Prostate gland (tissue), 2 donors: ENCODE measurements at regions not wholly inside any gene's neighbourhood (a gene's known extent, or its start where the extent isn't known, plus 50 kb on each side); places are given as distances from the start of the nearest gene placed in this dataset.
"Not testable (repeated sequence)": the region's sequence is repeated elsewhere in the genome, so short reads cannot be mapped to it uniquely, and the experiment has no call there.

Experiments used
- DNase-seq: peaks from one replicate; pipeline ENCODE4 v3.0.0-alpha.2; 2019; ENCODE audit warnings: low spot score
- H3K27ac ChIP-seq, 2 donors: fragments of 200-600 bp; sonication (generic); 2 replicates each; pipeline ENCODE4 v1.5.1; 2017 to 2019
- H3K27me3 ChIP-seq: fragments of 200-600 bp; sonication (generic); replicated peaks from 2 replicates; pipeline ENCODE4 v1.5.1; 2019; ENCODE audit not compliant: insufficient read depth
- H3K36me3 ChIP-seq, 2 donors: fragments of 200-600 bp; sonication (generic); 1 replicate in 1 of 2; 2 replicates in 1 of 2; pipeline versions ENCODE4 v1.5.1 to v1.8.1; 2017 to 2019
- H3K4me1 ChIP-seq: fragments of 200-600 bp; sonication (generic); replicated peaks from 2 replicates; pipeline ENCODE4 v1.5.1; 2019
- H3K4me3 ChIP-seq, 2 donors: fragments of 200-600 bp; sonication (generic); 2 replicates each; pipeline ENCODE4 v1.5.1; 2017 to 2019
- H3K9me3 ChIP-seq: fragments of 200-600 bp; sonication (generic); 2 replicates; pipeline ENCODE4 v1.5.1; 2017
- CTCF ChIP-seq, 4 experiments: fragments of 200-600 bp in 2 of 4; fragments of 450-650 bp in 2 of 4; sonication (generic) in 2 of 4; IDR thresholded peaks; 1 replicate in 3 of 4; 2 replicates in 1 of 4; pipeline ENCODE4 v1.5.1; 2016 to 2019; ENCODE audit warnings: antibody characterized with exemption in 4 of 4, mild to moderate bottlenecking in 2 of 4, moderate library complexity in 2 of 4
- POLR2A ChIP-seq: fragments of 450-650 bp; IDR thresholded peaks from one replicate; pipeline ENCODE4 v1.6.1; 2016; ENCODE audit warnings: antibody characterized with exemption, mild to moderate bottlenecking
- POLR2AphosphoS5 ChIP-seq: sonication (generic); formaldehyde crosslinking; IDR thresholded peaks from one replicate; pipeline ENCODE4 v1.6.1; 2017; ENCODE audit warnings: antibody characterized with exemption
- WGBS: methylation state at CpG from one replicate; pipeline ENCODE4 v1.1.5; 2018; 5-methylcytosine and 5-hydroxymethylcytosine counted together
- intact Hi-C: fragments of 100-400 bp; cut with DNase I; formaldehyde crosslinking; loops from one replicate; pipeline ENCODE4 v1.14.2; 2022

- intact Hi-C loops = no loop called here
- Histone ChIP-seq H3K9me3 (no peaks in the 10 kb centered on the region), H3K27me3 (no peaks in the 10 kb centered on the region), H3K4me3 (no peak overlapping the region), H3K27ac (no peak overlapping the region), H3K36me3 (no peaks in the 10 kb centered on the region), H3K4me1 (no peaks in the 10 kb centered on the region)
- TF ChIP-seq POLR2AphosphoS5 = no peak
- TF ChIP-seq CTCF (IDR thresholded peaks at IDR 0.05) = no peak
- TF ChIP-seq POLR2A = no peak
- no peak for DNase-seq
- 48% methylated on average over 3 of the region's 3 CpGs for WGBS
Measured at GRCh38 chr4:82123934-82124333, 249.9 kb downstream of the HNRNPD start.

- H3K27ac ChIP-seq, DNase-seq, H3K9me3 ChIP-seq, H3K4me1 ChIP-seq, H3K4me3 ChIP-seq, intact Hi-C loops, H3K36me3 ChIP-seq, H3K27me3 ChIP-seq: not testable (repeated sequence)
- 88% methylated on average over 3 of the region's 3 CpGs for WGBS
Measured at GRCh38 chr4:82115183-82115582, 258.6 kb downstream of the HNRNPD start.

GRCh38 chr4:82108506-82108905 is 265.3 kb downstream of the HNRNPD start:
- intact Hi-C loops = no loop called here
- H3K4me1 ChIP-seq = no peaks in the 10 kb centered on the region
- H3K4me3 ChIP-seq = no peak overlapping the region
- H3K9me3 ChIP-seq = no peaks in the 10 kb centered on the region
- no peaks in the 10 kb centered on the region for H3K27me3 ChIP-seq
- DNase-seq = no peak
- TF ChIP-seq POLR2AphosphoS5 = no peak
- TF ChIP-seq CTCF (IDR thresholded peaks at IDR 0.05) = no peak
- no peak for TF ChIP-seq POLR2A
- WGBS = 94% methylated on average over 2 of the region's 2 CpGs
- no peaks in the 10 kb centered on the region for H3K36me3 ChIP-seq
- H3K27ac ChIP-seq = no peak overlapping the region

GRCh38 chr4:82104578-82104977 is 269.2 kb downstream of the HNRNPD start:
- no peak for DNase-seq
- Histone ChIP-seq H3K27ac (no peak overlapping the region), H3K4me3 (no peak overlapping the region), H3K36me3 (no peaks in the 10 kb centered on the region), H3K9me3 (no peaks in the 10 kb centered on the region), H3K4me1 (no peaks in the 10 kb centered on the region), H3K27me3 (no peaks in the 10 kb centered on the region)
- WGBS = 67% methylated on average over 1 of the region's 1 CpG
- intact Hi-C loops = no loop called here
- TF ChIP-seq POLR2AphosphoS5 (no peak), CTCF (IDR thresholded peaks at IDR 0.05) (no peak)

GRCh38 chr4:82099928-82100579 is 273.7 kb downstream of the HNRNPD start:
- H3K4me1 ChIP-seq = no peaks in the 10 kb centered on the region
- no peak overlapping the region for H3K4me3 ChIP-seq
- no peak for TF ChIP-seq POLR2A
- no peak for TF ChIP-seq CTCF (IDR thresholded peaks at IDR 0.05)
- TF ChIP-seq POLR2AphosphoS5 = no peak
- no peaks in the 10 kb centered on the region for H3K9me3 ChIP-seq
- no peaks in the 10 kb centered on the region for H3K27me3 ChIP-seq
- 39% methylated on average over 6 of the region's 6 CpGs for WGBS
- intact Hi-C loops = no loop called here
- DNase-seq = no peak
- no peak overlapping the region for H3K27ac ChIP-seq
- H3K36me3 ChIP-seq = no peaks in the 10 kb centered on the region
